PFSK-1 (cell line): ENCODE measurements at regions not wholly inside any gene's neighbourhood (a gene's known extent, or its start where the extent isn't known, plus 50 kb on each side); places are given as distances from the start of the nearest gene placed in this dataset.

Experiments used
- FOXP2 ChIP-seq: optimal IDR thresholded peaks from 2 replicates; pipeline ENCODE3; 2011; ENCODE audit warnings: borderline replicate concordance, control low read depth, inconsistent platforms; ENCODE audit not compliant: insufficient read depth; ENCODE audit errors: extremely low read length, extremely low read depth
- POLR2AphosphoS5 ChIP-seq: IDR thresholded peaks from 2 replicates; pipeline ENCODE4 v1.6.1; 2012; ENCODE audit warnings: low read depth, mild to moderate bottlenecking, control low read depth, low read length, moderate library complexity
- REST ChIP-seq, 2 experiments: IDR thresholded peaks; 2 replicates each; pipeline versions ENCODE4 v1.6.1 to v1.8.0; 2011 to 2012; ENCODE audit warnings: low read depth in 2 of 2, low read length in 2 of 2, control low read depth in 1 of 2, inconsistent platforms in 1 of 2, mild to moderate bottlenecking in 1 of 2, moderate library complexity in 1 of 2; ENCODE audit not compliant: insufficient read depth in 1 of 2
- SIN3A ChIP-seq: IDR thresholded peaks from 2 replicates; pipeline ENCODE4 v1.6.1; 2012; ENCODE audit warnings: mild to moderate bottlenecking, low read length, moderate library complexity, borderline replicate concordance; ENCODE audit not compliant: insufficient read depth
- TAF1 ChIP-seq: IDR thresholded peaks from 2 replicates; pipeline ENCODE4 v1.6.1; 2012; ENCODE audit warnings: low read length, control low read depth, borderline replicate concordance; ENCODE audit not compliant: insufficient read depth

GRCh38 chr5:143758015-143758414, 53.9 kb upstream of the HMHB1 start:
- no peak for TF ChIP-seq POLR2AphosphoS5
- no peak for TF ChIP-seq TAF1
- no peak for TF ChIP-seq REST (IDR thresholded peaks at IDR 0.05; ENCODE audit: insufficient read depth in 1 of 2, low read depth in 2 of 2, low read length in 2 of 2)
- no peak for TF ChIP-seq FOXP2
- no peak for TF ChIP-seq SIN3A

- TF ChIP-seq TAF1: no peak
- no peak for TF ChIP-seq REST (IDR thresholded peaks at IDR 0.05; ENCODE audit: insufficient read depth in 1 of 2, low read depth in 2 of 2, low read length in 2 of 2)
- no peak for TF ChIP-seq POLR2AphosphoS5
- no peak for TF ChIP-seq SIN3A
Measured at GRCh38 chr5:143757116-143757515, 54.8 kb upstream of the HMHB1 start.

- TF ChIP-seq POLR2AphosphoS5: no peak
- no peak for TF ChIP-seq TAF1
- no peak for TF ChIP-seq FOXP2
- TF ChIP-seq SIN3A: no peak
- TF ChIP-seq REST (IDR thresholded peaks at IDR 0.05; ENCODE audit: insufficient read depth in 1 of 2, low read depth in 2 of 2, low read length in 2 of 2): no peak
Measured at GRCh38 chr5:143755966-143756365, 56.0 kb upstream of the HMHB1 start.

- TF ChIP-seq REST (IDR thresholded peaks at IDR 0.05; ENCODE audit: insufficient read depth in 1 of 2, low read depth in 2 of 2, low read length in 2 of 2) (no peak), POLR2AphosphoS5 (no peak), TAF1 (no peak), SIN3A (no peak), FOXP2 (no peak)
Measured at GRCh38 chr5:143752165-143752850, 59.7 kb upstream of the HMHB1 start.

- TF ChIP-seq TAF1: no peak
- no peak for TF ChIP-seq POLR2AphosphoS5
- no peak for TF ChIP-seq FOXP2
- TF ChIP-seq REST (IDR thresholded peaks at IDR 0.05; ENCODE audit: insufficient read depth in 1 of 2, low read depth in 2 of 2, low read length in 2 of 2): no peak
- no peak for TF ChIP-seq SIN3A
Measured at GRCh38 chr5:143751342-143751741, 60.6 kb upstream of the HMHB1 start.
